H1 (cell line): ENCODE measurements at regions not wholly inside any gene's neighbourhood (a gene's known extent, or its start where the extent isn't known, plus 50 kb on each side); places are given as distances from the start of the nearest gene placed in this dataset.

Experiments used
- CTCF ChIA-PET: fragments of 300-600 bp; sonication (Branson Sonifier 250); formaldehyde crosslinking; loops from one replicate; lab custom pipeline; 2021; ENCODE audit not compliant: partially characterized antibody; lab: Charles Lee
- POLR2A ChIA-PET: fragments of 300-600 bp; sonication (Branson Sonifier 250); formaldehyde crosslinking; loops from one replicate; lab custom pipeline; 2021; ENCODE audit warnings: inconsistent platforms; ENCODE audit not compliant: partially characterized antibody; lab: Charles Lee
- DNase-seq, 2 experiments: peaks; one replicate each; pipeline versions ENCODE4 v3.0.0 to v3.0.0-alpha.2; 2010 to 2022; ENCODE audit warnings: low spot score in 2 of 2, low read depth in 1 of 2, mixed read lengths in 1 of 2
- FAIRE-seq: peaks from 2 replicates; lab custom pipeline; 2011; peaks lifted over from hg19 to GRCh38; lab: Jason Lieb, UNC
- H2AFZ ChIP-seq: 2 replicates; pipeline ENCODE4 v1.8.1; 2012; ENCODE audit warnings: low read length, inconsistent platforms
- H2AK5ac ChIP-seq: 2 replicates; pipeline ENCODE4 v1.6.1; 2013; ENCODE audit warnings: low read depth, low read length
- H2BK120ac ChIP-seq: replicated peaks from 2 replicates; pipeline ENCODE3; 2013; ENCODE audit warnings: low read depth, low read length, inconsistent platforms
- H2BK12ac ChIP-seq: 2 replicates; pipeline ENCODE4 v1.6.1; 2013; ENCODE audit warnings: low read depth, low read length
- H2BK15ac ChIP-seq: 2 replicates; pipeline ENCODE4 v1.6.1; 2013; ENCODE audit warnings: low read length
- H2BK20ac ChIP-seq: 2 replicates; pipeline ENCODE4 v1.6.1; 2013; ENCODE audit warnings: low read length
- H2BK5ac ChIP-seq: 2 replicates; pipeline ENCODE4 v1.6.1; 2013; ENCODE audit warnings: low read depth, low read length
- H3K14ac ChIP-seq: 2 replicates; pipeline ENCODE4 v1.6.1; 2013; ENCODE audit warnings: inconsistent platforms; ENCODE audit not compliant: insufficient read length
- H3K18ac ChIP-seq: 2 replicates; pipeline ENCODE4 v1.6.1; 2013; ENCODE audit warnings: low read length; ENCODE audit errors: extremely low read depth
- H3K23ac ChIP-seq: 2 replicates; pipeline ENCODE4 v1.6.1; 2013; ENCODE audit warnings: inconsistent platforms; ENCODE audit not compliant: insufficient read length
- H3K23me2 ChIP-seq: 2 replicates; pipeline ENCODE4 v1.6.1; 2013; ENCODE audit warnings: low read depth, low read length
- H3K27ac ChIP-seq: 2 replicates; pipeline ENCODE4 v1.6.1; 2011; ENCODE audit warnings: low read depth, low read length, inconsistent platforms
- H3K27me3 ChIP-seq, 4 experiments: replicated peaks in 1 of 4; 1 replicate in 1 of 4; 2 replicates in 3 of 4; pipeline versions ENCODE4 v1.6.1 to v1.8.1; 2011 to 2013; ENCODE audit warnings: low read length in 3 of 4, mild to moderate bottlenecking in 3 of 4, inconsistent platforms in 2 of 4, mixed read lengths in 2 of 4, moderate library complexity in 1 of 4; ENCODE audit not compliant: control insufficient read depth in 3 of 4, insufficient read depth in 3 of 4; ENCODE audit errors: extremely low read depth in 1 of 4
- H3K36me3 ChIP-seq, 4 experiments: 2 replicates each; pipeline versions ENCODE4 v1.6.1 to v1.8.1; 2011 to 2013; ENCODE audit warnings: mild to moderate bottlenecking in 4 of 4, low read length in 3 of 4, moderate library complexity in 2 of 4, control low read depth in 1 of 4, inconsistent platforms in 1 of 4; ENCODE audit not compliant: insufficient read depth in 4 of 4, control insufficient read depth in 2 of 4
- H3K4ac ChIP-seq: replicated peaks from 2 replicates; pipeline ENCODE3; 2013; ENCODE audit warnings: low read length, low read depth, mixed read lengths, inconsistent platforms; ENCODE audit not compliant: insufficient read length
- H3K4me1 ChIP-seq, 4 experiments: replicated peaks in 1 of 4; 1 replicate in 1 of 4; 2 replicates in 3 of 4; pipeline versions ENCODE4 v1.6.1 to v1.8.1; 2011 to 2013; ENCODE audit warnings: low read length in 3 of 4, inconsistent platforms in 2 of 4, mixed read lengths in 1 of 4; ENCODE audit not compliant: insufficient read depth in 4 of 4, control insufficient read depth in 3 of 4
- H3K4me2 ChIP-seq, 2 experiments: 2 replicates each; pipeline versions ENCODE4 v1.6.1 to v1.8.1; 2011 to 2013; ENCODE audit warnings: low read depth in 2 of 2, low read length in 2 of 2, control low read depth in 1 of 2, inconsistent platforms in 1 of 2, mild to moderate bottlenecking in 1 of 2; ENCODE audit not compliant: insufficient read depth in 1 of 2
- H3K4me3 ChIP-seq, 4 experiments: fragments of 200-600, 300-600 bp in 1 of 4; sonication (generic), shearing (Covaris generic), sonication (Bioruptor Twin) in 1 of 4; 2 replicates each; pipeline versions ENCODE4 v1.5.1 to v1.8.1; 2011 to 2016; ENCODE audit warnings: low read length in 4 of 4, low read depth in 3 of 4, control low read depth in 2 of 4, inconsistent platforms in 2 of 4, mild to moderate bottlenecking in 2 of 4, mixed read lengths in 1 of 4, moderate library complexity in 1 of 4; ENCODE audit not compliant: insufficient read depth in 2 of 4; ENCODE audit errors: extremely low read depth in 1 of 4
- H3K56ac ChIP-seq: replicated peaks from 2 replicates; pipeline ENCODE3; 2013; ENCODE audit warnings: low read depth, mild to moderate bottlenecking, mixed read lengths, low read length, inconsistent platforms; ENCODE audit not compliant: insufficient read length
- H3K79me1 ChIP-seq: 2 replicates; pipeline ENCODE4 v1.6.1; 2013; ENCODE audit warnings: low read depth, low read length, control low read depth
- H3K79me2 ChIP-seq, 2 experiments: 2 replicates each; pipeline versions ENCODE4 v1.6.1 to v1.8.1; 2012 to 2013; ENCODE audit warnings: low read length in 2 of 2, mild to moderate bottlenecking in 2 of 2, inconsistent platforms in 1 of 2; ENCODE audit not compliant: insufficient read depth in 2 of 2, control insufficient read depth in 1 of 2
- H3K9ac ChIP-seq, 4 experiments: replicated peaks in 1 of 4; 1 replicate in 1 of 4; 2 replicates in 3 of 4; pipeline versions ENCODE4 v1.6.1 to v1.8.1; 2011 to 2013; ENCODE audit warnings: low read depth in 3 of 4, low read length in 3 of 4, control low read depth in 2 of 4, mild to moderate bottlenecking in 2 of 4, moderate library complexity in 2 of 4, inconsistent platforms in 1 of 4; ENCODE audit errors: extremely low read depth in 1 of 4
- H3K9me3 ChIP-seq, 2 experiments: 2 replicates each; pipeline versions ENCODE4 v1.6.1 to v1.8.1; 2012 to 2013; ENCODE audit warnings: mild to moderate bottlenecking in 2 of 2, moderate library complexity in 2 of 2, control low read depth in 1 of 2, inconsistent platforms in 1 of 2, low read depth in 1 of 2, low read length in 1 of 2, mixed read lengths in 1 of 2; ENCODE audit not compliant: insufficient read depth in 2 of 2
- H4K20me1 ChIP-seq, 2 experiments: replicated peaks in 1 of 2; 2 replicates each; pipeline versions ENCODE3 to v1.8.1; 2011 to 2013; ENCODE audit warnings: inconsistent platforms in 2 of 2, low read length in 2 of 2, mild to moderate bottlenecking in 1 of 2; ENCODE audit not compliant: insufficient read depth in 2 of 2, control insufficient read depth in 1 of 2
- H4K5ac ChIP-seq: 2 replicates; pipeline ENCODE4 v1.6.1; 2013; ENCODE audit warnings: low read length, low read depth, mixed read lengths, inconsistent platforms; ENCODE audit not compliant: insufficient read length
- H4K8ac ChIP-seq: 2 replicates; pipeline ENCODE4 v1.8.0; 2013; ENCODE audit warnings: mild to moderate bottlenecking, moderate library complexity, low read length, inconsistent platforms; ENCODE audit not compliant: insufficient read depth; ENCODE audit errors: extremely low read depth
- H4K91ac ChIP-seq: replicated peaks from 2 replicates; pipeline ENCODE3; 2013; ENCODE audit warnings: low read length, mixed read lengths, inconsistent platforms; ENCODE audit not compliant: insufficient read length
- BRCA1 ChIP-seq: IDR thresholded peaks from 2 replicates; pipeline ENCODE4 v1.6.1; 2012; ENCODE audit warnings: low read depth, low read length, improper control_type of control experiment
- CEBPB ChIP-seq: IDR thresholded peaks from 2 replicates; pipeline ENCODE4 v1.6.1; 2012; ENCODE audit warnings: low read depth, low read length
- CHD2 ChIP-seq: IDR thresholded peaks from 2 replicates; pipeline ENCODE4 v1.6.1; 2012; ENCODE audit warnings: low read length, improper control_type of control experiment
- E2F6 ChIP-seq: IDR thresholded peaks from 2 replicates; pipeline ENCODE4 v1.6.1; 2012; ENCODE audit warnings: inconsistent platforms
- HDAC6 ChIP-seq: IDR thresholded peaks from one replicate; pipeline ENCODE4 v1.7.1; 2012; ENCODE audit warnings: low read depth, mild to moderate bottlenecking, inconsistent platforms, low read length, moderate library complexity
- KDM4A ChIP-seq: IDR thresholded peaks from one replicate; pipeline ENCODE4 v1.7.1; 2012; ENCODE audit warnings: low read depth, mild to moderate bottlenecking, moderate library complexity, low read length, inconsistent platforms; ENCODE audit not compliant: severe bottlenecking
- POLR2A ChIP-seq, 2 experiments: IDR thresholded peaks; 1 replicate in 1 of 2; 2 replicates in 1 of 2; pipeline ENCODE4 v1.6.1; 2011; ENCODE audit warnings: low read depth in 2 of 2, low read length in 2 of 2, mild to moderate bottlenecking in 2 of 2; ENCODE audit errors: control extremely low read depth in 1 of 2
- RFX5 ChIP-seq: IDR thresholded peaks from 2 replicates; pipeline ENCODE4 v1.6.1; 2011; ENCODE audit warnings: low read depth, low read length, improper control_type of control experiment, borderline replicate concordance
- SP4 ChIP-seq: IDR thresholded peaks from 2 replicates; pipeline ENCODE4 v1.6.1; 2012; ENCODE audit warnings: low read length, inconsistent platforms
- SRF ChIP-seq: IDR thresholded peaks from 2 replicates; pipeline ENCODE4 v1.6.1; 2011; ENCODE audit warnings: mild to moderate bottlenecking, low read depth, low read length, moderate library complexity
- TEAD4 ChIP-seq: IDR thresholded peaks from 2 replicates; pipeline ENCODE4 v1.6.1; 2012; ENCODE audit warnings: low read depth, low read length, inconsistent platforms, mixed read lengths
- USF2 ChIP-seq: IDR thresholded peaks from 2 replicates; pipeline ENCODE4 v1.6.1; 2011; ENCODE audit warnings: low read length, improper control_type of control experiment
- WGBS, 2 experiments: shearing (Covaris generic) in 1 of 2; methylation state at CpG; one replicate each; pipeline versions ENCODE4 v1.1.6 to v1.1.7; 2013 to 2015; ENCODE audit warnings: low lambda C conversion rate in 2 of 2, mixed read lengths in 2 of 2, inconsistent platforms in 1 of 2, low coverage in 1 of 2, missing lambda C conversion rate in 1 of 2; ENCODE audit not compliant: insufficient replicate concordance in 2 of 2, insufficient coverage in 1 of 2, insufficient read length in 1 of 2; ENCODE audit errors: extremely low coverage in 1 of 2, missing lambda C conversion rate in 1 of 2; 5-methylcytosine and 5-hydroxymethylcytosine counted together

- TF ChIP-seq SP4: no peak
Measured at GRCh38 chr15:23828786-23829185, 141.7 kb upstream of the NDN start (continued).

- H4K8ac ChIP-seq: no peak overlapping the region
- H3K79me2 ChIP-seq: no peaks in the 10 kb centered on the region
- no peaks in the 10 kb centered on the region for H3K36me3 ChIP-seq
- H3K4me3 ChIP-seq: no peak overlapping the region
- no peak overlapping the region for H2AK5ac ChIP-seq
- H2BK12ac ChIP-seq: no peak overlapping the region
- H3K18ac ChIP-seq: no peak overlapping the region
- H2AFZ ChIP-seq: no peak overlapping the region
- H4K91ac ChIP-seq: no peak overlapping the region
- no peak overlapping the region for H3K9ac ChIP-seq
- no peak for TF ChIP-seq E2F6
- no peak for TF ChIP-seq BRCA1
- no peak for TF ChIP-seq TEAD4
- TF ChIP-seq KDM4A: no peak
- TF ChIP-seq HDAC6: no peak
- TF ChIP-seq SRF: no peak
- TF ChIP-seq CEBPB: no peak
- TF ChIP-seq USF2: no peak
- no peak for TF ChIP-seq RFX5
- no peak for TF ChIP-seq CHD2
- no peak for TF ChIP-seq POLR2A (IDR thresholded peaks at IDR 0.05; ENCODE audit: control extremely low read depth in 1 of 2, low read depth in 2 of 2, low read length in 2 of 2)
- no peak overlapping the region for H3K4me2 ChIP-seq
- no peak overlapping the region for H3K27ac ChIP-seq
- no peak overlapping the region for H2BK5ac ChIP-seq
- H3K4me1 ChIP-seq: no peaks in the 10 kb centered on the region
- H3K9me3 ChIP-seq: peaks cover 8 to 38% of the 10 kb centered on the region in 2 experiments
- H3K27me3 ChIP-seq: no peaks in the 10 kb centered on the region; a peak in 1 of 7 replicates
- no peak overlapping the region for H2BK15ac ChIP-seq
- H2BK120ac ChIP-seq: no peak overlapping the region
- 90% methylated on average over 2 of the region's 2 CpGs; no CpG with 5 or more reads in 1 of the 2 experiments for WGBS, 2 experiments
- H3K56ac ChIP-seq: no peak overlapping the region
- H4K20me1 ChIP-seq: no peaks in the 10 kb centered on the region
- H3K4ac ChIP-seq: no peak overlapping the region
- H3K79me1 ChIP-seq: no peaks in the 10 kb centered on the region
- H4K5ac ChIP-seq: no peak overlapping the region
- ChIA-PET CTCF (no interaction called here), POLR2A (no interaction called here)
- no peak overlapping the region for H3K23ac ChIP-seq
- H2BK20ac ChIP-seq: no peak overlapping the region
- H3K23me2 ChIP-seq: no peaks in the 10 kb centered on the region; the same call in 1 of the 2 replicates
- H3K14ac ChIP-seq: no peak overlapping the region
- no peak for FAIRE-seq
- no peak for DNase-seq
Measured at GRCh38 chr15:23835953-23836352, 148.8 kb upstream of the NDN start.
